ENCODE measurements at regions not wholly inside any gene's neighbourhood (a gene's known extent, or its start where the extent isn't known, plus 50 kb on each side); places are given as distances from the start of the nearest gene placed in this dataset.

GRCh38 chr4:66351761-66352160, 681.5 kb upstream of the EPHA5 start:
- Histone ChIP-seq H3K27me3 (no peaks in the 10 kb centered on the region), H3K4me3 (no peak overlapping the region), H3K4me1 (no peaks in the 10 kb centered on the region), H3K27ac (no peak overlapping the region), H3K36me3 (no peaks in the 10 kb centered on the region), H3K9me3 (no peaks in the 10 kb centered on the region)
- 72 to 73% methylated on average over 2 of the region's 2 CpGs for WGBS, 2 donors (ENCODE audit: low coverage in 1 of 2)
- no peak for TF ChIP-seq CTCF (IDR thresholded peaks at IDR 0.05)
- TF ChIP-seq POLR2AphosphoS5 (IDR thresholded peaks at IDR 0.05) = no peak
- no peak for TF ChIP-seq EP300 (IDR thresholded peaks at IDR 0.05)
- no peak for TF ChIP-seq POLR2A (IDR thresholded peaks at IDR 0.05)
- no peak for ATAC-seq

- Histone ChIP-seq H3K27me3 (no peaks in the 10 kb centered on the region), H3K27ac (no peak overlapping the region), H3K36me3 (no peaks in the 10 kb centered on the region), H3K4me1 (no peaks in the 10 kb centered on the region), H3K4me3 (no peak overlapping the region), H3K9me3 (no peaks in the 10 kb centered on the region)
- 88 to 89% methylated on average over 3 of the region's 3 CpGs for WGBS, 2 donors (ENCODE audit: low coverage in 1 of 2)
- no peak for ATAC-seq
- TF ChIP-seq POLR2AphosphoS5 (IDR thresholded peaks at IDR 0.05) = no peak
- TF ChIP-seq CTCF (IDR thresholded peaks at IDR 0.05) = no peak
- no peak for TF ChIP-seq POLR2A (IDR thresholded peaks at IDR 0.05)
- no peak for TF ChIP-seq EP300 (IDR thresholded peaks at IDR 0.05)
Observed at GRCh38 chr4:66340286-66340893, 670.1 kb upstream of the EPHA5 start.

- H3K27ac ChIP-seq = no peak overlapping the region
- no peaks in the 10 kb centered on the region for H3K36me3 ChIP-seq
- TF ChIP-seq CTCF (IDR thresholded peaks at IDR 0.05) (no peak), EP300 (IDR thresholded peaks at IDR 0.05) (no peak), POLR2A (IDR thresholded peaks at IDR 0.05) (no peak), POLR2AphosphoS5 (IDR thresholded peaks at IDR 0.05) (no peak)
- H3K9me3 ChIP-seq = no peaks in the 10 kb centered on the region
- no peak overlapping the region for H3K4me3 ChIP-seq
- WGBS, 2 donors (ENCODE audit: low coverage in 1 of 2) = 65% methylated on average over 3 of the region's 3 CpGs
- no peaks in the 10 kb centered on the region for H3K4me1 ChIP-seq
- no peaks in the 10 kb centered on the region for H3K27me3 ChIP-seq
- ATAC-seq = no peak
Observed at GRCh38 chr4:66339007-66339406, 668.7 kb upstream of the EPHA5 start.

- no peak for ATAC-seq
- no peaks in the 10 kb centered on the region for H3K36me3 ChIP-seq
- no peak overlapping the region for H3K27ac ChIP-seq
- no peak for TF ChIP-seq POLR2AphosphoS5 (IDR thresholded peaks at IDR 0.05)
- no peak for TF ChIP-seq POLR2A (IDR thresholded peaks at IDR 0.05)
- TF ChIP-seq CTCF (IDR thresholded peaks at IDR 0.05) = no peak
- no peaks in the 10 kb centered on the region for H3K27me3 ChIP-seq
- H3K4me1 ChIP-seq = no peaks in the 10 kb centered on the region
- H3K4me3 ChIP-seq = no peak overlapping the region
- no peaks in the 10 kb centered on the region for H3K9me3 ChIP-seq
Observed at GRCh38 chr4:66331761-66332160, 661.5 kb upstream of the EPHA5 start.

- no peak overlapping the region for H3K4me3 ChIP-seq
- ATAC-seq = no peak
- no peaks in the 10 kb centered on the region for H3K36me3 ChIP-seq
- H3K27ac ChIP-seq = no peak overlapping the region
- no peaks in the 10 kb centered on the region for H3K27me3 ChIP-seq
- TF ChIP-seq EP300 (IDR thresholded peaks at IDR 0.05) = no peak
- no peak for TF ChIP-seq POLR2A (IDR thresholded peaks at IDR 0.05)
- TF ChIP-seq CTCF (IDR thresholded peaks at IDR 0.05) = no peak
- TF ChIP-seq POLR2AphosphoS5 (IDR thresholded peaks at IDR 0.05) = no peak
- no peaks in the 10 kb centered on the region for H3K9me3 ChIP-seq
- H3K4me1 ChIP-seq = no peaks in the 10 kb centered on the region
- WGBS, 2 donors (ENCODE audit: low coverage in 1 of 2) = 81 to 83% methylated on average over 1 to 3 of the region's 3 CpGs
Observed at GRCh38 chr4:66330125-66330524, 659.8 kb upstream of the EPHA5 start.
